Lung (tissue), 11 donors: ENCODE measurements at regions not wholly inside any gene's neighbourhood (a gene's known extent, or its start where the extent isn't known, plus 50 kb on each side); places are given as distances from the start of the nearest gene placed in this dataset.
"Not testable (repeated sequence)": the region's sequence is repeated elsewhere in the genome, so short reads cannot be mapped to it uniquely, and the experiment has no call there.

Experiments used
- ATAC-seq: fragments of 200-7000 bp; cut with Tn5 transposase; one replicate; pipeline ENCODE4 v1.9.1; 2020; ENCODE audit warnings: moderate number of reproducible peaks; ENCODE audit not compliant: insufficient read depth, low FRiP score
- DNase-seq, 3 donors: peaks; one replicate each; pipeline ENCODE4 v3.0.0-alpha.2; 2013 to 2017
- H3K27ac ChIP-seq, 2 donors: one replicate each; pipeline ENCODE4 v1.5.1; 2013; ENCODE audit warnings: mild to moderate bottlenecking in 2 of 2, moderate library complexity in 2 of 2, control low read depth in 1 of 2, inconsistent platforms in 1 of 2, low read depth in 1 of 2, low read length in 1 of 2
- H3K27me3 ChIP-seq, 3 donors: one replicate each; pipeline ENCODE4 v1.5.1; 2013; ENCODE audit warnings: low read length in 2 of 3; ENCODE audit not compliant: control insufficient read depth in 3 of 3, insufficient read depth in 3 of 3
- H3K36me3 ChIP-seq, 4 donors: one replicate each; pipeline ENCODE4 v1.5.1; 2013; ENCODE audit warnings: low read length in 4 of 4, mild to moderate bottlenecking in 1 of 4, moderate library complexity in 1 of 4; ENCODE audit not compliant: control insufficient read depth in 4 of 4, insufficient read depth in 4 of 4
- H3K4me1 ChIP-seq, 5 donors: one replicate each; pipeline ENCODE4 v1.5.1; 2013; ENCODE audit warnings: low read length in 5 of 5, mild to moderate bottlenecking in 2 of 5, moderate library complexity in 1 of 5; ENCODE audit not compliant: control insufficient read depth in 5 of 5, insufficient read depth in 5 of 5
- H3K4me3 ChIP-seq: one replicate; pipeline ENCODE4 v1.5.1; 2013; ENCODE audit warnings: mild to moderate bottlenecking, control low read depth, moderate library complexity
- H3K9ac ChIP-seq, 2 donors: one replicate each; pipeline ENCODE4 v1.5.1; 2013; ENCODE audit warnings: low read length in 2 of 2, control low read depth in 1 of 2; ENCODE audit not compliant: insufficient read depth in 1 of 2
- H3K9me3 ChIP-seq, 4 donors: one replicate each; pipeline ENCODE4 v1.5.1; 2013; ENCODE audit warnings: low read length in 3 of 4, mild to moderate bottlenecking in 1 of 4, moderate library complexity in 1 of 4; ENCODE audit not compliant: control insufficient read depth in 4 of 4, insufficient read depth in 3 of 4
- CTCF ChIP-seq: IDR thresholded peaks from 2 replicates; pipeline ENCODE4 v1.5.1; 2012; ENCODE audit warnings: mild to moderate bottlenecking; ENCODE audit errors: control extremely low read depth, extremely low read depth
- WGBS, 2 donors: extraction: QIAGEN DNeasy Blood & Tissue Kit; methylation state at CpG; one replicate each; pipeline ENCODE4 v1.1.7; 2013; 5-methylcytosine and 5-hydroxymethylcytosine counted together
- donor health status: control.
- donor health status: control.
- donor health status: Bipolar disorder and iron deficiency.
- donor health status: healthy.
- donor health status: DM: yes; HTN: yes; CAD: no.

- no peaks in the 10 kb centered on the region for H3K27me3 ChIP-seq
- no peak overlapping the region for H3K4me3 ChIP-seq
- DNase-seq = no peak
- H3K4me1 ChIP-seq = no peaks in the 10 kb centered on the region
- H3K36me3 ChIP-seq = no peaks in the 10 kb centered on the region
- 71 to 76% methylated on average over 4 of the region's 4 CpGs for WGBS, 2 donors
- H3K27ac ChIP-seq = no peak overlapping the region
- peaks cover 0 to 2% (median 0%) of the 10 kb centered on the region in 4 donors for H3K9me3 ChIP-seq
- TF ChIP-seq CTCF = no peak
- H3K9ac ChIP-seq = no peak overlapping the region
- ATAC-seq = no peak
These were observed 201.7 kb upstream of the MGAT5 start for GRCh38 chr2:134052173-134052572.

- H3K4me1 ChIP-seq = no peaks in the 10 kb centered on the region
- WGBS, 2 donors = 91% methylated on average over 2 of the region's 2 CpGs
- H3K27me3 ChIP-seq = no peaks in the 10 kb centered on the region
- TF ChIP-seq CTCF = no peak
- ATAC-seq (no peak), DNase-seq (no peak)
- no peak overlapping the region for H3K9ac ChIP-seq
- no peak overlapping the region for H3K27ac ChIP-seq
- no peaks in the 10 kb centered on the region for H3K36me3 ChIP-seq
- peaks cover 0 to 6% (median 1%) of the 10 kb centered on the region in 4 donors for H3K9me3 ChIP-seq
- no peak overlapping the region for H3K4me3 ChIP-seq
These were observed 197.7 kb upstream of the MGAT5 start for GRCh38 chr2:134056173-134056572.

GRCh38 chr2:134061066-134061465 lies 192.8 kb upstream of the MGAT5 start:
- H3K9ac ChIP-seq, H3K27ac ChIP-seq, H3K36me3 ChIP-seq, H3K4me3 ChIP-seq, H3K4me1 ChIP-seq, DNase-seq, H3K27me3 ChIP-seq, ATAC-seq, H3K9me3 ChIP-seq: not testable (repeated sequence)
- 83 to 86% methylated on average over 8 of the region's 8 CpGs for WGBS, 2 donors

- H3K4me3 ChIP-seq, H3K36me3 ChIP-seq, ATAC-seq, H3K4me1 ChIP-seq, DNase-seq, H3K9me3 ChIP-seq, H3K9ac ChIP-seq, H3K27me3 ChIP-seq, H3K27ac ChIP-seq: not testable (repeated sequence)
- 69 to 77% methylated on average over 3 of the region's 3 CpGs for WGBS, 2 donors
These were observed 191.6 kb upstream of the MGAT5 start for GRCh38 chr2:134062235-134062634.

- H3K27ac ChIP-seq, H3K36me3 ChIP-seq, DNase-seq, H3K27me3 ChIP-seq, H3K9ac ChIP-seq, ATAC-seq, H3K9me3 ChIP-seq, H3K4me3 ChIP-seq, H3K4me1 ChIP-seq: not testable (repeated sequence)
- 97 to 100% methylated on average over 8 to 27 of the region's 27 CpGs for WGBS, 2 donors
These were observed 190.0 kb upstream of the MGAT5 start for GRCh38 chr2:134063916-134064315.
